ENCODE measurements at regions not wholly inside any gene's neighbourhood (a gene's known extent, or its start where the extent isn't known, plus 50 kb on each side); places are given as distances from the start of the nearest gene placed in this dataset.

DNA sequence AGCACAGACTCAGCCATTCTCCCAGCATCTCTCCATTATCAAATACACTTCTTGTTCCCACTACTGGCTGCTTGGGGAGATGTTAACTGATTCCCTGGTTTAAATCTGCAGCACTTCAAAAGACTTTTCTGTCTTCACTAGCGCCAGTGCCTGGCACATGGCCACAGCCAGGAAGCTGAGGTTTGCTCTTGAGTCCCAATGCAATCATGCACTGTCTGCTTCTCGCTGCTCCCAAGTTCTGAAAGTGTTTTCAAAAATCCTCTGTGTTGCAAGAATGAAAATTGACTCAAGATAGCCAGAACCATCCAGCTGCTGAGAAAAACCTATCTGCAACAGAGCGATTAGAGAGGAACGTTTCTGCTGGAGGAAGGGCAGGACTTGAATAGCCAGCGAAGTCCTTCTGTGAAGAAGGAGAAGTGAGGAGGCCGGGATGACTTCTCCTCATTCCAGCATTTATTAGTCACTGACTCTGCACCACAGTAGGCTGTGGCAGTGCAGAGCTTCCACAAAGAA is 358.4 kb upstream of the NR2F2 start:
- DNase-seq (ENCODE audit: low spot score): no peak

DNA sequence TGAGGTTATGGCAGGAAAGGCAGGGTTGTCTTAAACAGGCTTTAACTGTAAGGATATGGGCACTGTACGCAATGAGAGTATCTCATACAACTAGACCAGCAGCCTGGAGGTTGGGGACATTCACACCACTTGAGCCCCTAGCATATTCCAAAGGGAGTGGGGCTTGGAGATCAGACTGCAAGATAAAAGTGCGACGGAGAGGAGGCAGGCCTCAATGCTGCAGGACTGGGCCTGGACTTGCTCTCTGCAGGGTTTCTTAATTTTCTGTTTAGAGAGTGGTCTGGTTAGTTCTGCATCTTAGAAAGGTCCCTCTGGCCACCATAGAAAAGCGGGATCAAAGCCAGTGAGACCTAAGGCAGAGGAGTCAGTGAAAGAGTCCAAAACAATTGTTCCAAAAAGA is 357.7 kb upstream of the NR2F2 start:
- no peak for DNase-seq (ENCODE audit: low spot score)

DNA sequence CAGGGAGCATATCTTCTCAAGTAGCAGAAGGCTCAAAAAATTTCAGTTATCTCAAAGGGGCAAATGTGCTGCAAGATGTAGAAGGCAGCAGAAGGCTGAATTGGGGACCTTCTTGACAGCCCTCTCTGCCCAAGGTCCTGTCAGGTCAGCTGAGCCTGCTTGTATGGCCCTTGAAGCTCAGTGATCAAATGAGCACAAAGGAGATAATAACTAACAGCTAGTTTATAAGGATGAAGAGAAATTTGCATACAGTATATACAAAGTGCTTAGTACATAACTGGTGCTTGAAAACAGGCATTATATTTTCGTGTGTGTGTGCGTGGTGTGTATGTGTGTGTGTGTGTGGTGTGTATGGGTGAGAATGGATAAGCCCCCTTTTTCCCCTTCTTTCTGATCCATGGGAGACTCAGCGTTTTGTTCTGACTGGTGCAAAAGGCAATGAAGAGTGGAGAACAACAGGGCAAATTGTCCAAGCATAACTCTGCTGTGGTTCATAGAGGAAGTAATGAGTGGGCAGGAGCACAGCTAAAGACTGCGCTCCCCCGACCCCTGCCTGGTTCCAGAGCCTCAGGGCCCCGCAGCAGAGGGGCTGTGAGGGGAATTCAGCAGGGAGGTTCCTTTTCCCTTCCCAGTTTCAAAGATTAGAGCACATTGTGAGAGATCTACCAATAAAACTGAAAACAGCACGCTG is 356.8 kb upstream of the NR2F2 start:
- DNase-seq (ENCODE audit: low spot score): no peak

DNA sequence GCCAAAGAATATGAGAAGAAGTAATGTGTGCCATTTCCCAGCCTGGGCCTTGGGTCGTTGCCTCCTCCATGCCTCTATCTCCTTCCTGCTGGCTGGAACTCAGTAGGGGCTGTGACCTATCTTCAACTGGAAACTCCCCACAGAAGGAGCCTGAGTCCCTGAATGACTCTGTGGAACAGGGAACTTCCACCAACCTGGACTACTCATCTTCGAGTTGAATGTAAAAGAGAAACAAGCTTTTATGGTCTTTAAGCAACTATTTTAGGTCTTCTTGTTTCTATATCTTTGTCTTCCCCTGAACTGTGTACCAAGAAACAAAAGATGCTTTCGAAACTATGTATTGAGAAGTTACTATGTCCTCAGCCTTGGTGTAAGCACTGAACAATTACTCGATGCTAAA is 355.3 kb upstream of the NR2F2 start:
- DNase-seq (ENCODE audit: low spot score): no peak

- no peak for DNase-seq (ENCODE audit: low spot score)
These were observed 351.2 kb upstream of the NR2F2 start for GRCh38 chr15:95979286-95979685.

DNA sequence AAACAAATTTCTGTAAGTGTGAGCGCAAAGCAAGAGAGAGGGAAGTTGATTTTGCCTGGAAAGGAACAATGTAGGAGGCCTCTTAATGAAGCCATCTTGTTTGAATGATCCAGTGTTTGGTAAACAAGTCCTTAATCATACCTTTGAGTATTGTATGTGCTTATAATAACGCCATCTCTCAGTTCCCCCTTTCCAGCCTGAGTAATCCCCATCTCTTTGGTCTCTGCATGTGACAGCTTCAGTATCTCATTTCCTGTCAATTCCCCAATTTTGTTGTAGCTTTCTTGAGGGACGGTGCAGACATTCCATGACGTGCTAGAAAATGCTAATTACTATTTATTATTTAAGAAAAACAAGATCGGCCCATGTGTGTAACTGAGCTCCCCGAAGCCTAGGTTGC is 349.3 kb upstream of the NR2F2 start:
- no peak for DNase-seq (ENCODE audit: low spot score)

- no peak for DNase-seq (ENCODE audit: low spot score)
These were observed 343.2 kb upstream of the NR2F2 start for GRCh38 chr15:95987299-95987698.

GRCh38 chr15:95987886-95988573 is 342.5 kb upstream of the NR2F2 start:
- no peak for DNase-seq (ENCODE audit: low spot score)

DNA sequence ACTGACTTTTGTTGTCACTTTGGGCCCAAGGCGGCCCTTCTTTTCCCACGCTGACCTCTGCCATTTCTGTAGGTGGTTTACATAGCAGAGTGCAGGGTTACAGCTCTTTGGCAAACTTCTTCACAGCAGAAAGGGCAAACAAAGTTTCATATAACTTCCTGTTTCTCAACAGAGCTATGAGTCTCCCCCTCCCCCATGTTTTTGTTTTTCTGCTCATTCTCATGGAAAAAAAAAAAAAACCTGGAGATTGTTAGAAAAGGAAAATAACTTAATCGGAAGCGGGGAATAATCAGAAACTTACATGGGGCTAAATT is 342.0 kb upstream of the NR2F2 start:
- DNase-seq (ENCODE audit: low spot score): no peak

DNA sequence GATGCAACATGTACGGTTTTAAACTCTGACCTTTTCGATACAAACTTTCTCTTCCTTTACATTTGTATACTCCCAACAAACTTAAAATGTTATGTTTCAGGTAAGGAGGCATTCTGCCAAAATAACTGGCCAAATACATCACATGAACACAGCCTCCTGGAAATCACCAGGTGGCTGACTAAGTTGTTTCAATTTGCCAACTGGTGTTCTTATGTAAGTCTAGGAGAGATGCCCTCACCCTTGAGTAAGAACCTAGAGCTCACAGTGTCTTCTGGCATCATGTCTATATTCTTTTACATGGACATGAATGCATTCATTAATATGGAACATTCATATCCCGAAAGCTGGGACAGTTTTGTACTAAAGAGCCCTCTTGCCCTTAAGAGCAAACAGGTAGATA is 341.1 kb upstream of the NR2F2 start:
- no peak for DNase-seq (ENCODE audit: low spot score)

DNA sequence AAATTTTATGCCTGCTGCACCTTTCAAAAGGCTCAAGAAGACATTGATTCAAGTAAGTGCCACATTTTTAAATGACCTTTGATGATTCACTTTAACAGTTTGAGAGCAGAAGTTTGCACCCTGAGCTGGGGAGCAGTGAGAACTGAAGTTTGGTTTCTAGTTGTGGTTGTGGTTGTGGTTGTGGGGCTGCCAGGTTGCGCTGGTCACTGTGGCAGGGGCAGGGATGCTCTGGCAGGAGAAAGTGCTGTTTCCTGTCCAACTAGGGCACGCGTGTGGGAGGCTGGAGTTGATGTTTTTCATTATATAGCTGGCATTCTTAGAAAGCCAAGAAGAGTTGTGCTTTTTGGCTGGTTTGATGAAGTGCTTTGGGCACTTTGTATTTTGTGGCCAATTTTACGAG is 339.7 kb upstream of the NR2F2 start:
- no peak for DNase-seq (ENCODE audit: low spot score)

DNA sequence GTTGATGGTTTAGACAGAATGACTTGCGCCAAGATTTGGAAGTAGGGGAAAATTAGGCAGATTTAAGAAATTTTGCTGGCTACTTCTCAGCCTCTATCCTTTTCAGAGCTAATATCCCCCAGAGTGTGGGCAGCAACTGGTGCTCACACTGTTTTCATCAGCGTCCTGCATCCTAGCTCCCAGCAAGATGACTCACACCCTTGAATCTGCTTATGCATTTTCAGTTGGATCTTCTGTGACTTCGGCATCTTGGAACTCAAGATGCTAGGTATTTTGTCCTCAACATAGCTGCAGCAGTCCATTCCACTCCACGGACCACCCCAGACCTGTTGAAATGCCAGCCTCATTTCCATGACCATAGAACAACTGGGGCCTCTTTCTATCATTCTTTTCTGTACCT is 336.1 kb upstream of the NR2F2 start:
- no peak for DNase-seq (ENCODE audit: low spot score)

GRCh38 chr15:95995375-95996168 is 334.9 kb upstream of the NR2F2 start:
- DNase-seq (ENCODE audit: low spot score): no peak

GRCh38 chr15:95996494-95996893 is 334.0 kb upstream of the NR2F2 start:
- no peak for DNase-seq (ENCODE audit: low spot score)

- no peak for DNase-seq (ENCODE audit: low spot score)
These were observed 331.6 kb upstream of the NR2F2 start for GRCh38 chr15:95998935-95999334.

- no peak for DNase-seq (ENCODE audit: low spot score)
These were observed 327.3 kb upstream of the NR2F2 start for GRCh38 chr15:96002890-96003859.

- no peak for DNase-seq (ENCODE audit: low spot score)
These were observed 324.6 kb upstream of the NR2F2 start for GRCh38 chr15:96005906-96006305.

- no peak for DNase-seq (ENCODE audit: low spot score)
These were observed 319.4 kb upstream of the NR2F2 start for GRCh38 chr15:96011136-96011535.

- DNase-seq (ENCODE audit: low spot score): no peak
These were observed 315.6 kb upstream of the NR2F2 start for GRCh38 chr15:96014939-96015338.

- DNase-seq (ENCODE audit: low spot score): no peak
These were observed 311.4 kb upstream of the NR2F2 start for GRCh38 chr15:96019114-96019513.

DNA sequence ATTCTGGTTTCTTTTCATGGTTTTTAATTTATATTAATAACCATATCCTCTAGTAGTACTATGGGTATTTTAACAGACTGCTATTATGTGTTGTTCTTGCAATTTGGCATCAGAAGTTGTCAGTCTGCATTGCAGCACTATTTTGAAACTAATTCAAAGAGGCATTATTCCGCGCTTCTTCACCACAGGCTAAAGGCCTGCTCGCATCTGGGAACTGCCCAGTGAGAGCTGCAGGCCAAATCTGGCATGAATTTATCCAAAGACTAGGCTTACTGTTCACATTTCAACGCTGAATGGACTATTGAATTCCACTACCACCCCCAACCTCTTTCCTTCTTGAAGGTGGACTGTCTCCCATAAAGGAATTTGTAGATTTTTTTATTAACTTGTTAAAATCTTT is 310.4 kb upstream of the NR2F2 start:
- DNase-seq (ENCODE audit: low spot score): no peak

GRCh38 chr15:96020797-96021196 is 309.7 kb upstream of the NR2F2 start:
- no peak for DNase-seq (ENCODE audit: low spot score)
